ENCODE measurements at regions not wholly inside any gene's neighbourhood (a gene's known extent, or its start where the extent isn't known, plus 50 kb on each side); places are given as distances from the start of the nearest gene placed in this dataset.

- Mint-ChIP-seq H3K9me3 (no peaks in the 10 kb centered on the region), H3K27ac (no peak overlapping the region), H3K4me1 (no peaks in the 10 kb centered on the region), H3K4me3 (no peak overlapping the region), H3K27me3 (no peaks in the 10 kb centered on the region), H3K36me3 (no peaks in the 10 kb centered on the region)
- DNase-seq (ENCODE audit: low spot score in 2 of 2) (no peak), ATAC-seq (ENCODE audit: low read depth) (no peak)
These were observed 320.2 kb downstream of the TBC1D4 start for GRCh38 chr13:75161804-75162203.

GRCh38 chr13:75160984-75161383, 321.0 kb downstream of the TBC1D4 start:
- no peaks in the 10 kb centered on the region for H3K27me3 Mint-ChIP-seq
- H3K4me3 Mint-ChIP-seq = no peak overlapping the region
- H3K9me3 Mint-ChIP-seq = no peaks in the 10 kb centered on the region
- ATAC-seq (ENCODE audit: low read depth) = no peak
- H3K27ac Mint-ChIP-seq = no peak overlapping the region
- H3K36me3 Mint-ChIP-seq = no peaks in the 10 kb centered on the region
- no peak for DNase-seq (ENCODE audit: low spot score in 2 of 2)
- H3K4me1 Mint-ChIP-seq = no peaks in the 10 kb centered on the region

GRCh38 chr13:75154331-75154730, 327.6 kb downstream of the TBC1D4 start:
- Mint-ChIP-seq H3K4me1 (no peaks in the 10 kb centered on the region), H3K27me3 (no peaks in the 10 kb centered on the region), H3K9me3 (peaks cover 5% of the 10 kb centered on the region), H3K27ac (no peak overlapping the region), H3K36me3 (no peaks in the 10 kb centered on the region), H3K4me3 (no peak overlapping the region)
- no peak for ATAC-seq (ENCODE audit: low read depth)
- DNase-seq (ENCODE audit: low spot score in 2 of 2) = no peak

- Mint-ChIP-seq H3K27me3 (peaks cover 1% of the 10 kb centered on the region), H3K4me3 (no peak overlapping the region), H3K36me3 (no peaks in the 10 kb centered on the region), H3K9me3 (peaks cover 5% of the 10 kb centered on the region), H3K27ac (no peak overlapping the region), H3K4me1 (no peaks in the 10 kb centered on the region)
- no peak for DNase-seq (ENCODE audit: low spot score in 2 of 2)
- ATAC-seq (ENCODE audit: low read depth) = no peak
These were observed 328.1 kb downstream of the TBC1D4 start for GRCh38 chr13:75153834-75154233.

- Mint-ChIP-seq H3K9me3 (peaks cover 5% of the 10 kb centered on the region), H3K27me3 (peaks cover 1% of the 10 kb centered on the region), H3K4me1 (no peaks in the 10 kb centered on the region), H3K4me3 (no peak overlapping the region), H3K27ac (no peak overlapping the region), H3K36me3 (no peaks in the 10 kb centered on the region)
- no peak for ATAC-seq (ENCODE audit: low read depth)
- no peak for DNase-seq (ENCODE audit: low spot score in 2 of 2)
These were observed 328.6 kb downstream of the TBC1D4 start for GRCh38 chr13:75153386-75153785.

- no peak overlapping the region for H3K27ac Mint-ChIP-seq
- no peak overlapping the region for H3K4me3 Mint-ChIP-seq
- ATAC-seq (ENCODE audit: low read depth) = no peak
- peaks cover 1% of the 10 kb centered on the region for H3K27me3 Mint-ChIP-seq
- H3K9me3 Mint-ChIP-seq = peaks cover 5% of the 10 kb centered on the region
- no peaks in the 10 kb centered on the region for H3K36me3 Mint-ChIP-seq
- H3K4me1 Mint-ChIP-seq = no peaks in the 10 kb centered on the region
- no peak for DNase-seq (ENCODE audit: low spot score in 2 of 2)
These were observed 330.8 kb downstream of the TBC1D4 start for GRCh38 chr13:75151081-75151643.

GRCh38 chr13:75149776-75150175, 332.2 kb downstream of the TBC1D4 start:
- no peaks in the 10 kb centered on the region for H3K4me1 Mint-ChIP-seq
- H3K27ac Mint-ChIP-seq = no peak overlapping the region
- peaks cover 1% of the 10 kb centered on the region for H3K27me3 Mint-ChIP-seq
- H3K9me3 Mint-ChIP-seq = peaks cover 7% of the 10 kb centered on the region
- H3K36me3 Mint-ChIP-seq = no peaks in the 10 kb centered on the region
- DNase-seq (ENCODE audit: low spot score in 2 of 2) = no peak
- no peak overlapping the region for H3K4me3 Mint-ChIP-seq
- ATAC-seq (ENCODE audit: low read depth) = no peak

- no peak for DNase-seq (ENCODE audit: low spot score in 2 of 2)
- Mint-ChIP-seq H3K4me3 (no peak overlapping the region), H3K27me3 (peaks cover 1% of the 10 kb centered on the region), H3K27ac (no peak overlapping the region), H3K36me3 (no peaks in the 10 kb centered on the region), H3K9me3 (peaks cover 7% of the 10 kb centered on the region), H3K4me1 (no peaks in the 10 kb centered on the region)
- no peak for ATAC-seq (ENCODE audit: low read depth)
These were observed 334.0 kb downstream of the TBC1D4 start for GRCh38 chr13:75147946-75148345.

GRCh38 chr13:75146436-75146835, 335.5 kb downstream of the TBC1D4 start:
- Mint-ChIP-seq H3K4me1 (no peaks in the 10 kb centered on the region), H3K36me3 (no peaks in the 10 kb centered on the region), H3K27me3 (peaks cover 1% of the 10 kb centered on the region), H3K9me3 (peaks cover 1% of the 10 kb centered on the region), H3K27ac (no peak overlapping the region), H3K4me3 (no peak overlapping the region)
- ATAC-seq (ENCODE audit: low read depth) (no peak), DNase-seq (ENCODE audit: low spot score in 2 of 2) (no peak)

- peaks cover 1% of the 10 kb centered on the region for H3K9me3 Mint-ChIP-seq
- ATAC-seq (ENCODE audit: low read depth) = no peak
- no peaks in the 10 kb centered on the region for H3K36me3 Mint-ChIP-seq
- no peaks in the 10 kb centered on the region for H3K4me1 Mint-ChIP-seq
- peaks cover 1% of the 10 kb centered on the region for H3K27me3 Mint-ChIP-seq
- no peak for DNase-seq (ENCODE audit: low spot score in 2 of 2)
- no peak overlapping the region for H3K4me3 Mint-ChIP-seq
- no peak overlapping the region for H3K27ac Mint-ChIP-seq
These were observed 336.0 kb downstream of the TBC1D4 start for GRCh38 chr13:75145927-75146326.

GRCh38 chr13:75139291-75139690, 342.7 kb downstream of the TBC1D4 start:
- Mint-ChIP-seq H3K9me3 (peaks cover 8% of the 10 kb centered on the region), H3K36me3 (no peaks in the 10 kb centered on the region), H3K4me1 (no peaks in the 10 kb centered on the region), H3K27me3 (no peaks in the 10 kb centered on the region), H3K27ac (no peak overlapping the region), H3K4me3 (no peak overlapping the region)
- ATAC-seq (ENCODE audit: low read depth) (no peak), DNase-seq (ENCODE audit: low spot score in 2 of 2) (no peak)

GRCh38 chr13:75137911-75138571, 343.9 kb downstream of the TBC1D4 start:
- Mint-ChIP-seq H3K4me1 (no peaks in the 10 kb centered on the region), H3K4me3 (no peak overlapping the region), H3K9me3 (peaks cover 8% of the 10 kb centered on the region), H3K27ac (no peak overlapping the region), H3K36me3 (no peaks in the 10 kb centered on the region), H3K27me3 (no peaks in the 10 kb centered on the region)
- DNase-seq (ENCODE audit: low spot score in 2 of 2) = no peak
- no peak for ATAC-seq (ENCODE audit: low read depth)

GRCh38 chr13:75136151-75136550, 345.8 kb downstream of the TBC1D4 start:
- ATAC-seq (ENCODE audit: low read depth) = no peak
- H3K4me1 Mint-ChIP-seq = no peaks in the 10 kb centered on the region
- no peak overlapping the region for H3K4me3 Mint-ChIP-seq
- H3K36me3 Mint-ChIP-seq = no peaks in the 10 kb centered on the region
- no peak overlapping the region for H3K27ac Mint-ChIP-seq
- H3K9me3 Mint-ChIP-seq = peaks cover 8% of the 10 kb centered on the region
- no peaks in the 10 kb centered on the region for H3K27me3 Mint-ChIP-seq
- DNase-seq (ENCODE audit: low spot score in 2 of 2) = no peak

- ATAC-seq (ENCODE audit: low read depth) = no peak
- no peaks in the 10 kb centered on the region for H3K27me3 Mint-ChIP-seq
- DNase-seq (ENCODE audit: low spot score in 2 of 2) = no peak
- H3K4me1 Mint-ChIP-seq = no peaks in the 10 kb centered on the region
- H3K36me3 Mint-ChIP-seq = no peaks in the 10 kb centered on the region
- no peak overlapping the region for H3K4me3 Mint-ChIP-seq
- H3K27ac Mint-ChIP-seq = no peak overlapping the region
- peaks cover 8% of the 10 kb centered on the region for H3K9me3 Mint-ChIP-seq
These were observed 346.6 kb downstream of the TBC1D4 start for GRCh38 chr13:75135325-75135825.
